GM12874 (cell line): ENCODE measurements at regions not wholly inside any gene's neighbourhood (a gene's known extent, or its start where the extent isn't known, plus 50 kb on each side); places are given as distances from the start of the nearest gene placed in this dataset.

Experiments
- CTCF ChIP-seq: IDR thresholded peaks from 2 replicates; pipeline ENCODE4 v1.5.1; 2011; ENCODE audit warnings: low read depth, mild to moderate bottlenecking, control low read depth, low read length, moderate library complexity; ENCODE audit not compliant: insufficient read depth

GRCh38 chr5:10921160-10921559, 160.1 kb upstream of the DAP start:
- no peak for TF ChIP-seq CTCF

- no peak for TF ChIP-seq CTCF
Measured at GRCh38 chr5:10920400-10920799, 159.4 kb upstream of the DAP start.

GRCh38 chr5:10914741-10915480, 153.9 kb upstream of the DAP start:
- TF ChIP-seq CTCF = no peak

GRCh38 chr5:10913841-10914240, 152.8 kb upstream of the DAP start:
- TF ChIP-seq CTCF = no peak

GRCh38 chr5:10913181-10913810, 152.3 kb upstream of the DAP start:
- no peak for TF ChIP-seq CTCF

- no peak for TF ChIP-seq CTCF
Measured at GRCh38 chr5:10912435-10912834, 151.4 kb upstream of the DAP start.

- TF ChIP-seq CTCF = no peak
Measured at GRCh38 chr5:10910261-10910660, 149.2 kb upstream of the DAP start.
